GM12892 (cell line): ENCODE measurements at regions not wholly inside any gene's neighbourhood (a gene's known extent, or its start where the extent isn't known, plus 50 kb on each side); places are given as distances from the start of the nearest gene placed in this dataset.

ENCODE experiments used
- POLR2A ChIP-seq: IDR thresholded peaks from 2 replicates; pipeline ENCODE4 v1.6.1; 2011; ENCODE audit warnings: low read depth, low read length, control low read depth
- POLR2AphosphoS5 ChIP-seq: IDR thresholded peaks from 2 replicates; pipeline ENCODE4 v1.6.1; 2011; ENCODE audit warnings: low read depth, low read length, control low read depth
- TAF1 ChIP-seq: IDR thresholded peaks from 2 replicates; pipeline ENCODE4 v1.6.1; 2011; ENCODE audit warnings: low read depth, mild to moderate bottlenecking, control low read depth, low read length, borderline replicate concordance

GRCh38 chr17:72486806-72487205 is 366.0 kb downstream of the SOX9 start:
- TF ChIP-seq TAF1: no peak
- TF ChIP-seq POLR2A: no peak
- no peak for TF ChIP-seq POLR2AphosphoS5
